SK-N-SH (cell line): ENCODE measurements at regions not wholly inside any gene's neighbourhood (a gene's known extent, or its start where the extent isn't known, plus 50 kb on each side); places are given as distances from the start of the nearest gene placed in this dataset.

ENCODE experiments used
- CTCF ChIA-PET: fragments of 300-600, 350-600 bp; formaldehyde crosslinking; extraction: SDS; loops from one replicate; lab custom pipeline; 2021; lab: Yijun Ruan, JAX
- POLR2A ChIA-PET: fragments of 350-600 bp; sonication (Branson Sonifier 250); formaldehyde crosslinking; extraction: SDS; loops from one replicate; lab custom pipeline; 2020; ENCODE audit warnings: antibody characterized with exemption, inconsistent platforms; lab: Yijun Ruan, JAX
- DNase-seq: peaks from one replicate; pipeline ENCODE4 v3.0.0; 2012
- H2AFZ ChIP-seq: fragments of 200-600 bp; sonication (generic); 2 replicates; pipeline ENCODE4 v1.8.1; 2016; ENCODE audit warnings: antibody characterized with exemption, mild to moderate bottlenecking, low read depth
- H3F3A ChIP-seq: fragments of 200-600 bp; sonication (generic); replicated peaks from 2 replicates; pipeline ENCODE3; 2016; ENCODE audit warnings: antibody characterized with exemption, mild to moderate bottlenecking; ENCODE audit not compliant: insufficient read depth
- H3K27ac ChIP-seq, 2 experiments: fragments of 200-500 bp in 1 of 2; fragments of 200-600 bp in 1 of 2; sonication (Bioruptor generic) in 1 of 2; sonication (generic), shearing (Covaris generic) in 1 of 2; 2 replicates each; pipeline versions ENCODE4 v1.5.1 to v1.6.1; 2014 to 2016; ENCODE audit warnings: low read depth in 2 of 2, inconsistent platforms in 1 of 2, low read length in 1 of 2, mild to moderate bottlenecking in 1 of 2, mixed read lengths in 1 of 2
- H3K27me3 ChIP-seq: fragments of 200-600 bp; sonication (generic), shearing (Covaris generic); 2 replicates; pipeline ENCODE4 v1.6.1; 2016; ENCODE audit warnings: mixed run types; ENCODE audit not compliant: insufficient read depth
- H3K36me3 ChIP-seq, 2 experiments: fragments of 200-500 bp in 1 of 2; fragments of 200-600 bp in 1 of 2; sonication (Bioruptor generic) in 1 of 2; sonication (generic) in 1 of 2; replicated peaks in 1 of 2; 2 replicates each; pipeline versions ENCODE3 to v1.5.1; 2014 to 2016; ENCODE audit warnings: low read length in 1 of 2, mild to moderate bottlenecking in 1 of 2; ENCODE audit not compliant: insufficient read depth in 2 of 2, control insufficient read depth in 1 of 2
- H3K4me1 ChIP-seq, 2 experiments: fragments of 200-500 bp in 1 of 2; fragments of 200-600 bp in 1 of 2; sonication (Bioruptor generic) in 1 of 2; sonication (generic), shearing (Covaris generic) in 1 of 2; 2 replicates each; pipeline versions ENCODE4 v1.5.1 to v1.6.1; 2014 to 2016; ENCODE audit warnings: low read depth in 1 of 2, low read length in 1 of 2, mixed run types in 1 of 2; ENCODE audit not compliant: insufficient read depth in 2 of 2, control insufficient read depth in 1 of 2
- H3K4me2 ChIP-seq: fragments of 200-600 bp; sonication (generic), shearing (Covaris generic); 2 replicates; pipeline ENCODE4 v1.6.1; 2017; ENCODE audit warnings: mixed run types
- H3K4me3 ChIP-seq, 2 experiments: fragments of 200-500 bp in 1 of 2; fragments of 200-600 bp in 1 of 2; sonication (Bioruptor generic) in 1 of 2; sonication (generic), shearing (Covaris generic) in 1 of 2; 2 replicates each; pipeline versions ENCODE4 v1.5.1 to v1.8.1; 2014 to 2016; ENCODE audit warnings: low read depth in 2 of 2, inconsistent platforms in 1 of 2, low read length in 1 of 2, mild to moderate bottlenecking in 1 of 2, mixed read lengths in 1 of 2, moderate library complexity in 1 of 2
- H3K79me2 ChIP-seq: fragments of 200-600 bp; sonication (generic); 2 replicates; pipeline ENCODE4 v1.8.1; 2017; ENCODE audit warnings: mild to moderate bottlenecking; ENCODE audit not compliant: insufficient read depth
- H3K9ac ChIP-seq: fragments of 200-600 bp; sonication (generic); 2 replicates; pipeline ENCODE4 v1.6.1; 2017; ENCODE audit warnings: mixed run types
- H3K9me2 ChIP-seq: fragments of 200-600 bp; sonication (generic); 2 replicates; pipeline ENCODE4 v1.6.1; 2017; ENCODE audit warnings: mixed run types
- H3K9me3 ChIP-seq: fragments of 200-600 bp; sonication (generic); 2 replicates; pipeline ENCODE4 v1.6.1; 2017; ENCODE audit warnings: mixed run types, mild to moderate bottlenecking, moderate library complexity
- H4K20me1 ChIP-seq: fragments of 200-600 bp; sonication (generic); 2 replicates; pipeline ENCODE4 v1.6.1; 2017; ENCODE audit warnings: mild to moderate bottlenecking, mixed run types; ENCODE audit not compliant: insufficient read depth
- CHD2 ChIP-seq: fragments of 150-350 bp; IDR thresholded peaks from 2 replicates; pipeline ENCODE4 v1.6.1; 2018; ENCODE audit warnings: low read length; ENCODE audit not compliant: partially characterized antibody
- CTCF ChIP-seq: fragments of 200-600 bp; sonication (generic); IDR thresholded peaks from 2 replicates; pipeline ENCODE4 v1.6.1; 2017; ENCODE audit warnings: antibody characterized with exemption, mild to moderate bottlenecking, moderate library complexity
- FOSL2 ChIP-seq: IDR thresholded peaks from 2 replicates; pipeline ENCODE4 v1.4.0; 2012; ENCODE audit warnings: low read depth, mild to moderate bottlenecking, moderate library complexity, borderline replicate concordance
- FOXJ3 ChIP-seq: sonication (generic); formaldehyde crosslinking; IDR thresholded peaks from 2 replicates; pipeline ENCODE4 v1.5.1; 2020; ENCODE audit warnings: mild to moderate bottlenecking, missing genetic modification reagents
- FOXM1 ChIP-seq: IDR thresholded peaks from 2 replicates; pipeline ENCODE4 v1.4.0; 2012; ENCODE audit warnings: low read depth, mild to moderate bottlenecking
- GABPA ChIP-seq: IDR thresholded peaks from 2 replicates; pipeline ENCODE4 v1.4.0; 2012; ENCODE audit warnings: low read depth, mild to moderate bottlenecking
- MAX ChIP-seq: IDR thresholded peaks from 2 replicates; pipeline ENCODE4 v1.4.0; 2012; ENCODE audit warnings: low read depth
- NFIC ChIP-seq: IDR thresholded peaks from 2 replicates; pipeline ENCODE4 v1.4.0; 2012; ENCODE audit warnings: borderline replicate concordance
- NRF1 ChIP-seq: IDR thresholded peaks from 2 replicates; pipeline ENCODE4 v1.6.1; 2012; ENCODE audit warnings: low read depth, mild to moderate bottlenecking, low read length
- PBX3 ChIP-seq: IDR thresholded peaks from 2 replicates; pipeline ENCODE4; 2012
- POLR2AphosphoS5 ChIP-seq: IDR thresholded peaks from 2 replicates; pipeline ENCODE4 v1.6.1; 2012; ENCODE audit warnings: low read depth, low read length
- RAD21 ChIP-seq: IDR thresholded peaks from 2 replicates; pipeline ENCODE4 v1.6.1; 2012; ENCODE audit warnings: mild to moderate bottlenecking, low read length
- RCOR1 ChIP-seq: fragments of 150-350 bp; IDR thresholded peaks from 2 replicates; pipeline ENCODE4 v1.6.1; 2017; ENCODE audit warnings: antibody characterized with exemption, low read length
- RFX5 ChIP-seq: IDR thresholded peaks from 2 replicates; pipeline ENCODE4 v1.6.1; 2012; ENCODE audit warnings: mild to moderate bottlenecking, improper control_type of control experiment, low read length
- SIN3A ChIP-seq: IDR thresholded peaks from 2 replicates; pipeline ENCODE4 v1.6.1; 2012; ENCODE audit warnings: low read depth, mild to moderate bottlenecking, low read length, moderate library complexity, borderline replicate concordance
- SMC3 ChIP-seq: IDR thresholded peaks from 2 replicates; pipeline ENCODE4 v1.6.1; 2012; ENCODE audit warnings: low read depth, low read length, improper control_type of control experiment
- TCF12 ChIP-seq: IDR thresholded peaks from 2 replicates; pipeline ENCODE4 v1.4.0; 2012
- TEAD4 ChIP-seq: IDR thresholded peaks from 2 replicates; pipeline ENCODE4 v1.4.0; 2012; ENCODE audit warnings: mild to moderate bottlenecking, borderline replicate concordance; ENCODE audit not compliant: insufficient read depth
- USF2 ChIP-seq: fragments of 150-350 bp; IDR thresholded peaks from 2 replicates; pipeline ENCODE4 v1.6.1; 2017; ENCODE audit warnings: antibody characterized with exemption, low read length, low read depth, borderline replicate concordance
- ZBTB33 ChIP-seq: IDR thresholded peaks from 2 replicates; pipeline ENCODE4 v1.4.0; 2012; ENCODE audit warnings: low read depth, borderline replicate concordance
- WGBS: methylation state at CpG from one replicate; pipeline ENCODE4 v1.1.6; 2017; ENCODE audit warnings: low lambda C conversion rate; 5-methylcytosine and 5-hydroxymethylcytosine counted together

GRCh38 chr7:145050415-145050814 is 214.6 kb upstream of the TPK1 start:
- TF ChIP-seq SIN3A (no peak), RCOR1 (no peak), SMC3 (no peak), TCF12 (no peak), RAD21 (no peak), FOSL2 (no peak), MAX (no peak), NRF1 (no peak), POLR2AphosphoS5 (no peak), FOXM1 (no peak), PBX3 (no peak), FOXJ3 (no peak)
- TF ChIP-seq, all 33 proteins: peak for 0
- Histone ChIP-seq H3K4me3 (no peak overlapping the region), H3K36me3 (no peaks in the 10 kb centered on the region), H3K27ac (no peak overlapping the region), H3F3A (no peaks in the 10 kb centered on the region), H3K9ac (no peak overlapping the region), H3K4me2 (no peak overlapping the region), H3K9me3 (0 out of 2 replicates have a peak, but pooled peaks cover 11% of the 10 kb centered on the region), H3K27me3 (no peaks in the 10 kb centered on the region), H2AFZ (no peak overlapping the region), H4K20me1 (no peaks in the 10 kb centered on the region), H3K4me1 (no peaks in the 10 kb centered on the region), H3K79me2 (no peaks in the 10 kb centered on the region), H3K9me2 (no peaks in the 10 kb centered on the region)
- DNase-seq = no peak
- ChIA-PET POLR2A (no interaction called here), CTCF (no interaction called here)
- WGBS = 7% methylated on average over 1 of the region's 1 CpG

GRCh38 chr7:145036604-145037405 is 201.0 kb upstream of the TPK1 start:
- Histone ChIP-seq H3K79me2 (no peaks in the 10 kb centered on the region), H3K27me3 (no peaks in the 10 kb centered on the region), H3K9ac (no peak overlapping the region), H3K4me2 (no peak overlapping the region), H3K36me3 (no peaks in the 10 kb centered on the region), H3K4me1 (no peaks in the 10 kb centered on the region), H4K20me1 (no peaks in the 10 kb centered on the region), H3K9me3 (no peaks in the 10 kb centered on the region; the same call in 1 of the 2 replicates), H3K4me3 (peak overlapping the region in 1 of 2 experiments; percentile 9; a peak in 1 of 4 replicates), H3K9me2 (no peaks in the 10 kb centered on the region), H3K27ac (no peak overlapping the region), H2AFZ (no peak overlapping the region), H3F3A (no peaks in the 10 kb centered on the region)
- peak; percentile 44 for DNase-seq
- CTCF ChIA-PET = interaction anchor here (0.7 to 2.2 kb wide), 18 partner anchors 9 to 1056 kb away, joined by 3 to 23 read pairs (median 4); no protein-coding TSS in a partner anchor
- POLR2A ChIA-PET = no interaction called here
- 0% methylated on average over 5 of the region's 5 CpGs for WGBS
- TF ChIP-seq GABPA (no peak), CHD2 (no peak), TEAD4 (no peak), USF2 (no peak), ZBTB33 (no peak), RFX5 (no peak), CTCF (peak; percentile 95), NFIC (no peak), FOXM1 (no peak), SMC3 (peak; percentile 49; the same call in 1 of the 2 replicates), POLR2AphosphoS5 (no peak), PBX3 (no peak)
